Astrocyte (in vitro differentiated cells and primary cell): ENCODE measurements at regions not wholly inside any gene's neighbourhood (a gene's known extent, or its start where the extent isn't known, plus 50 kb on each side); places are given as distances from the start of the nearest gene placed in this dataset.

Experiments
- CTCF ChIP-seq: IDR thresholded peaks from 2 replicates; pipeline ENCODE4 v1.5.1; 2011; ENCODE audit warnings: low read depth, mild to moderate bottlenecking, inconsistent platforms, low read length, moderate library complexity; ENCODE audit not compliant: insufficient read depth
- EZH2 ChIP-seq: IDR thresholded peaks from 2 replicates; pipeline ENCODE4 v1.6.1; 2012; ENCODE audit warnings: mild to moderate bottlenecking, low read length, inconsistent platforms; ENCODE audit not compliant: insufficient read depth

DNA sequence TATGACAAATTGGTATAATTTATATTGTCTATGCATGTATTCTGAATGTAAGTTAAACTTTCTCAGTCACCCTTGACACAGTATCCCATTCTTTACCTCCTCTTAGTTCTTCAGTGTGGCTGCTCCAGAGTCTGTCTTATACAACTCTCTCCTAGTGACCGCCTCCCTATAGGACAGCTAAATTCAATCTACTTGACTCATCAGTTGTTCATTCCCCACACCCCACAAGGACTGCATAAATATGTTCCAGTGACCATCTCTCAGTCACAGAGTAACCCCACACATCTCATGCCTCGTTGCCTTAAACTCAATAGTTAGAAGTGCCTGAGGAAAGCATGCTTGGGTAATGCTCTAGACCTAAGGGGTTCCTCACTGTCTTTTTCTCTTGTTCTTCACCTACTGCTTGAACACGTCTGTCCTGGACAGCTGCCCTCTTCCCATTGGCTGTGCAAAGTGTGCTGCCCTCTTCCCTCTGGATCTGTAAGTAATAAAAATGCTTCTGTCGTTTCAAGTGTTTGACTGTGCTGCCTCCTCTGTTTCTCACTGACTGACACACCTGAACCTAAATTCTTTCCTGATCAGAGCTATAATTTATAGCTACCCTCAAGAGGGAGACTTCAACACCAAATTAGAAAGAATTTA lies 494.6 kb upstream of the GRM3 start:
- no peak for TF ChIP-seq CTCF
- no peak for TF ChIP-seq EZH2
